Inflammatory macrophage treated with lipopolysaccharide for 1 hour (primary cell): ENCODE measurements at regions not wholly inside any gene's neighbourhood (a gene's known extent, or its start where the extent isn't known, plus 50 kb on each side); places are given as distances from the start of the nearest gene placed in this dataset.
"Not testable (repeated sequence)": the region's sequence is repeated elsewhere in the genome, so short reads cannot be mapped to it uniquely, and the experiment has no call there.

Experiments
- DNase-seq, 2 donors: peaks; one replicate each; pipeline ENCODE4 v3.0.0-alpha.2; 2020 to 2022

- no peak for DNase-seq
These were observed 210.3 kb downstream of the SREK1 start for GRCh38 chr5:66354422-66354821.

GRCh38 chr5:66356011-66356565 is 212.0 kb downstream of the SREK1 start:
- no peak for DNase-seq

GRCh38 chr5:66358741-66359140 is 214.6 kb downstream of the SREK1 start:
- no peak for DNase-seq

- no peak for DNase-seq
These were observed 217.0 kb downstream of the SREK1 start for GRCh38 chr5:66361070-66361469.

GRCh38 chr5:66362046-66362445 is 217.9 kb downstream of the SREK1 start:
- no peak for DNase-seq

GRCh38 chr5:66362687-66363086 is 218.6 kb downstream of the SREK1 start:
- DNase-seq: no peak

- no peak for DNase-seq
These were observed 219.0 kb downstream of the SREK1 start for GRCh38 chr5:66363097-66363496.

GRCh38 chr5:66364186-66364585 is 220.1 kb downstream of the SREK1 start:
- no peak for DNase-seq

- no peak for DNase-seq
These were observed 221.9 kb downstream of the SREK1 start for GRCh38 chr5:66365981-66366380.

GRCh38 chr5:66367814-66368541 is 223.9 kb downstream of the SREK1 start:
- no peak for DNase-seq

GRCh38 chr5:66368811-66369210 is 224.7 kb downstream of the SREK1 start:
- no peak for DNase-seq

GRCh38 chr5:66377747-66378146 is 218.4 kb upstream of the MAST4 start:
- no peak for DNase-seq

GRCh38 chr5:66378407-66378806 is 217.8 kb upstream of the MAST4 start:
- DNase-seq: no peak

GRCh38 chr5:66382152-66382551 is 214.0 kb upstream of the MAST4 start:
- DNase-seq: no peak

- DNase-seq: not testable (repeated sequence)
These were observed 191.0 kb upstream of the MAST4 start for GRCh38 chr5:66405145-66405544.

- no peak for DNase-seq
These were observed 189.3 kb upstream of the MAST4 start for GRCh38 chr5:66406761-66407336.

GRCh38 chr5:66407765-66408164 is 188.4 kb upstream of the MAST4 start:
- no peak for DNase-seq

GRCh38 chr5:66408576-66408975 is 187.6 kb upstream of the MAST4 start:
- no peak for DNase-seq

GRCh38 chr5:66410122-66410521 is 186.1 kb upstream of the MAST4 start:
- DNase-seq: no peak

- no peak for DNase-seq
These were observed 184.5 kb upstream of the MAST4 start for GRCh38 chr5:66411701-66412100.

- DNase-seq: no peak
These were observed 182.3 kb upstream of the MAST4 start for GRCh38 chr5:66413931-66414330.

- DNase-seq: peak in 1 of 2 donors; percentile 9
These were observed 181.0 kb upstream of the MAST4 start for GRCh38 chr5:66415208-66415607.

GRCh38 chr5:66416698-66417097 is 179.5 kb upstream of the MAST4 start:
- DNase-seq: no peak

- DNase-seq: no peak
These were observed 178.4 kb upstream of the MAST4 start for GRCh38 chr5:66417781-66418180.

- DNase-seq: no peak
These were observed 172.7 kb upstream of the MAST4 start for GRCh38 chr5:66423484-66423883.
